Esophagus muscularis mucosa (tissue), 4 donors: ENCODE measurements at regions not wholly inside any gene's neighbourhood (a gene's known extent, or its start where the extent isn't known, plus 50 kb on each side); places are given as distances from the start of the nearest gene placed in this dataset.

Experiments used
- CTCF ChIP-seq, 3 experiments: fragments of 200-600 bp in 2 of 3; fragments of 450-650 bp in 1 of 3; sonication (generic) in 2 of 3; IDR thresholded peaks; one replicate each; pipeline ENCODE4 v1.5.1; 2017 to 2019; ENCODE audit warnings: antibody characterized with exemption in 3 of 3, mild to moderate bottlenecking in 2 of 3, moderate library complexity in 1 of 3
- EP300 ChIP-seq: sonication (generic); formaldehyde crosslinking; IDR thresholded peaks from one replicate; pipeline ENCODE4 v1.6.1; 2017; ENCODE audit warnings: antibody characterized with exemption
- POLR2A ChIP-seq: fragments of 450-650 bp; IDR thresholded peaks from one replicate; pipeline ENCODE4 v1.6.1; 2017; ENCODE audit warnings: antibody characterized with exemption, moderate library complexity, mild to moderate bottlenecking, low read depth
- POLR2AphosphoS5 ChIP-seq, 2 donors: sonication (generic); formaldehyde crosslinking; IDR thresholded peaks; one replicate each; pipeline ENCODE4 v1.6.1; 2017; ENCODE audit warnings: antibody characterized with exemption in 2 of 2

GRCh38 chr18:14936313-14936712 lies 188.3 kb downstream of the ANKRD30B start:
- no peak for TF ChIP-seq CTCF (IDR thresholded peaks at IDR 0.05)
- no peak for TF ChIP-seq POLR2A
- TF ChIP-seq EP300, result no peak
- TF ChIP-seq POLR2AphosphoS5 (IDR thresholded peaks at IDR 0.05), result no peak
